OCI-LY1 (cell line): ENCODE measurements at regions not wholly inside any gene's neighbourhood (a gene's known extent, or its start where the extent isn't known, plus 50 kb on each side); places are given as distances from the start of the nearest gene placed in this dataset.

ENCODE experiments used
- EZH2 ChIP-seq: fragments of 200-600 bp; sonication (generic), shearing (Covaris generic); IDR thresholded peaks from 2 replicates; pipeline ENCODE4 v1.8.0; 2017; ENCODE audit warnings: borderline replicate concordance, mixed run types, mild to moderate bottlenecking, antibody characterized with exemption, low read length, moderate library complexity, mixed read lengths
- TF ChIP-seq, protein P1 (sequence below): fragments of 200-600 bp; sonication (generic), shearing (Covaris generic); IDR thresholded peaks from 2 replicates; pipeline ENCODE4 v1.5.1; 2017; ENCODE audit warnings: mild to moderate bottlenecking, antibody characterized with exemption, low read length, moderate library complexity, mixed read lengths

DNA sequence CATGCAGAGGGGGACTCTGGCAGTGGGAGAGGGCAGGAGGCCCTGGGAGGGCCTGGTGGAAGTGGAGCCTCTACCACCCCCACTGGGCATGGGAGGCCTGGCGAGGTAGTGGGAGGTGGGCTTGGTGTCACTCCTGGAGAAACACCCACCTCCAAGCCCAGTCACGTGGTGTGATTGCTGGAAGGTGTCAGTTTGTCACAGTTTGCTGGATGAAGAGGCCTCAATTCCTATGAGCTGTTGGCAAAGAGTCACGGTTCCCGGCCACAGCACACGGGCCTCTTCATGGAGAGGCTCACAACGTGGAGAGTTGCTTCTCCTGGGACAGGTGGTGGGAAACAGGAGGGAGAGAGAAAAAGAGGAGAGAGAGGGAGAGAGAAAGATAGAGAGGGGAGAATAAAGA, 684.1 kb upstream of the ARGLU1 start:
- TF ChIP-seq, protein P1, sequence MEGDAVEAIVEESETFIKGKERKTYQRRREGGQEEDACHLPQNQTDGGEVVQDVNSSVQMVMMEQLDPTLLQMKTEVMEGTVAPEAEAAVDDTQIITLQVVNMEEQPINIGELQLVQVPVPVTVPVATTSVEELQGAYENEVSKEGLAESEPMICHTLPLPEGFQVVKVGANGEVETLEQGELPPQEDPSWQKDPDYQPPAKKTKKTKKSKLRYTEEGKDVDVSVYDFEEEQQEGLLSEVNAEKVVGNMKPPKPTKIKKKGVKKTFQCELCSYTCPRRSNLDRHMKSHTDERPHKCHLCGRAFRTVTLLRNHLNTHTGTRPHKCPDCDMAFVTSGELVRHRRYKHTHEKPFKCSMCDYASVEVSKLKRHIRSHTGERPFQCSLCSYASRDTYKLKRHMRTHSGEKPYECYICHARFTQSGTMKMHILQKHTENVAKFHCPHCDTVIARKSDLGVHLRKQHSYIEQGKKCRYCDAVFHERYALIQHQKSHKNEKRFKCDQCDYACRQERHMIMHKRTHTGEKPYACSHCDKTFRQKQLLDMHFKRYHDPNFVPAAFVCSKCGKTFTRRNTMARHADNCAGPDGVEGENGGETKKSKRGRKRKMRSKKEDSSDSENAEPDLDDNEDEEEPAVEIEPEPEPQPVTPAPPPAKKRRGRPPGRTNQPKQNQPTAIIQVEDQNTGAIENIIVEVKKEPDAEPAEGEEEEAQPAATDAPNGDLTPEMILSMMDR, result no peak
- TF ChIP-seq EZH2, result no peak
